ENCODE measurements at regions not wholly inside any gene's neighbourhood (a gene's known extent, or its start where the extent isn't known, plus 50 kb on each side); places are given as distances from the start of the nearest gene placed in this dataset.

DNA sequence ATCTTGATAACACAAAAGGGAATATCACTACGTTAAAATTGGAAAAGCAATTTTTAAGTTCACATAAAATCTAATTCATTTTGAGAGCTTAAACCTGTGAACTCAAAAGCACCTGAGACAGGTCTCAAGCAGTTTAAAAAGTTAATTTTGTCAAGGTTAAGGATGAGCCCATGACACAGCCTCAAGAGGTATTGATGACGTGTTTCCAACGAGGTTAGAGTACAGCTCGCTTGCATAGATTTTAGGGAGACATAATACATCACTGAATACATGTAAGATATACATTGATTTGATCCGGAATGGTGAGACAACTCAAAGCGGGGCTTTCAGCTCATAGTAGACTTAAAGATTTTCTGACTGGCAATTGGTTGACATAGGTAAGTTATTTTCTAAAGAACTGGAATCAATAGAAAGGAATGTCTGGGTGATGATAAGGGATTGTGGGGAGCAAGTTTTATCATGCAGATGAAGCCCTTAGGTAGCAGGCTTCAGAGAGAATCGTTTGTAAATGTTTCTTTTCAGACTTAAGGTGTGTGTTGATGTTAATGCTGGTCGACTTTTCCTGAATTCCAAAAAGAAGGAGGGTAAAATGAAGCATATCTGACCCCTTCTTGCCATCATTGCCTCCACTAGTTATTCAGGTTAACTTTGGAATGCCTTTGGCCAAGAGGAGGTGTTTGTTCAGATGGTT is 2890.6 kb downstream of the PCDH9 start:
- no peak for ATAC-seq
- ChIA-PET SMC1A (ENCODE audit: uncharacterized antibody, unreplicated experiment) (no interaction called here), CTCF (no interaction called here), POLR2A (no interaction called here), RAD21 (ENCODE audit: unreplicated experiment) (no interaction called here)
- TF ChIP-seq TCF12 (IDR thresholded peaks at IDR 0.05; ENCODE audit: low read depth, low read length) (no peak), EP300 (IDR thresholded peaks at IDR 0.05; ENCODE audit: borderline replicate concordance in 1 of 2, control insufficient read depth in 1 of 2, low read depth in 2 of 2, low read length in 2 of 2) (no peak), TARDBP (IDR thresholded peaks at IDR 0.05; ENCODE audit: borderline replicate concordance) (no peak)
- no peak overlapping the region for H3K4me2 ChIP-seq (ENCODE audit: control insufficient read depth, insufficient read depth)
- intact Hi-C loops (cut with micrococcal nuclease; ENCODE audit: unreplicated experiment), result no loop called here
- no peak overlapping the region for H3K9ac ChIP-seq (ENCODE audit: control insufficient read depth, insufficient read depth, low read length)
- H4K20me1 ChIP-seq (ENCODE audit: control insufficient read depth, insufficient read depth), result no peaks in the 10 kb centered on the region
- no peak overlapping the region for H3K4me3 ChIP-seq
- in situ Hi-C loops (cut with MboI), result no loop called here
- no peaks in the 10 kb centered on the region for H3K4me1 ChIP-seq (ENCODE audit: control insufficient read depth, insufficient read depth, low read length)
- no peak overlapping the region for H3K27ac ChIP-seq (ENCODE audit: control insufficient read depth, insufficient read depth)
- H3K79me2 ChIP-seq (ENCODE audit: control insufficient read depth, insufficient read depth, low read length), result no peaks in the 10 kb centered on the region
- no peaks in the 10 kb centered on the region for H3K36me3 ChIP-seq (ENCODE audit: control insufficient read depth in 2 of 2, insufficient read depth in 2 of 2, low read length in 1 of 2)
- no peak overlapping the region for H2AFZ ChIP-seq (ENCODE audit: control insufficient read depth, low read depth, low read length)
- whole genome bisulfite sequencing (ENCODE audit: insufficient coverage, insufficient replicate concordance, low lambda C conversion rate, missing lambda C conversion rate), result 5% methylated on average over 8 of the region's 8 CpGs
- no peak for FAIRE-seq
- BruUV-seq (replicated peaks), result no TSS peak
- H3K27me3 ChIP-seq (replicated peaks in 1 of 2; ENCODE audit: control insufficient read depth in 2 of 2, insufficient read depth in 2 of 2, low read length in 1 of 2), result no peaks in the 10 kb centered on the region
- H3K9me3 ChIP-seq (replicated peaks; ENCODE audit: control insufficient read depth, insufficient read depth, low read length), result no peaks in the 10 kb centered on the region
- DNase-seq (ENCODE audit: low read depth, low spot score), result no peak

DNA sequence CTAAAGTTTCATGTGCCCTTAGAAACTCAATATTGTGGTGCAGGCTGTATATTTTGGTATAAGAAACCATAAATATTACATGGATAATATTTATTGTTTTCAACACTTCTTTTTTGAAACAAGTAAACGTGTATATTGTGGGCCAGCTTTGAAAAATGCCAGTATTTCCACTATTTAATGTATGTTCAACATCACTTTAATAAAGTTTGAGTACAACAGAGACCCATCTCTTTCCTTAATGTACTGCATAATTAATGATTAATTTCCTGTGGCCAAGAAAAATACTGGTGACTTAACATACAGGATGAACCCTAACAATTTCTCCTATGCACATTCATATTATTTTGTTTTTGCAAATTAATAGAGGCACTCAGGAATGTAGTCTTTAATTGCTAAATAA is 2891.5 kb downstream of the PCDH9 start:
- SMC1A ChIA-PET (ENCODE audit: uncharacterized antibody, unreplicated experiment), result no interaction called here
- POLR2A ChIA-PET, result no interaction called here
- ATAC-seq (no peak), FAIRE-seq (no peak), DNase-seq (ENCODE audit: low read depth, low spot score) (no peak)
- CTCF ChIA-PET, result no interaction called here
- RAD21 ChIA-PET (ENCODE audit: unreplicated experiment), result no interaction called here
- intact Hi-C loops (cut with micrococcal nuclease; ENCODE audit: unreplicated experiment) (no loop called here), in situ Hi-C loops (cut with MboI) (no loop called here)
- H3K9me3 ChIP-seq (replicated peaks; ENCODE audit: control insufficient read depth, insufficient read depth, low read length), result no peaks in the 10 kb centered on the region
- no peaks in the 10 kb centered on the region for H3K27me3 ChIP-seq (replicated peaks in 1 of 2; ENCODE audit: control insufficient read depth in 2 of 2, insufficient read depth in 2 of 2, low read length in 1 of 2)
- H3K4me2 ChIP-seq (ENCODE audit: control insufficient read depth, insufficient read depth), result no peak overlapping the region
- no peaks in the 10 kb centered on the region for H3K79me2 ChIP-seq (ENCODE audit: control insufficient read depth, insufficient read depth, low read length)
- WGBS (ENCODE audit: insufficient coverage, insufficient replicate concordance, low lambda C conversion rate, missing lambda C conversion rate), result 0% methylated on average over 1 of the region's 1 CpG
- no peak overlapping the region for H2AFZ ChIP-seq (ENCODE audit: control insufficient read depth, low read depth, low read length)
- no peaks in the 10 kb centered on the region for H3K36me3 ChIP-seq (ENCODE audit: control insufficient read depth in 2 of 2, insufficient read depth in 2 of 2, low read length in 1 of 2)
- no peak overlapping the region for H3K9ac ChIP-seq (ENCODE audit: control insufficient read depth, insufficient read depth, low read length)
- no TSS peak for BruUV-seq (replicated peaks)
- H3K4me3 ChIP-seq, result no peak overlapping the region
- H3K27ac ChIP-seq (ENCODE audit: control insufficient read depth, insufficient read depth), result no peak overlapping the region
- H3K4me1 ChIP-seq (ENCODE audit: control insufficient read depth, insufficient read depth, low read length), result no peaks in the 10 kb centered on the region
- H4K20me1 ChIP-seq (ENCODE audit: control insufficient read depth, insufficient read depth), result no peaks in the 10 kb centered on the region
- no peak for TF ChIP-seq GATAD2B (conservative IDR thresholded peaks at IDR 0.05; ENCODE audit: low read depth)
- TF ChIP-seq, protein P1, sequence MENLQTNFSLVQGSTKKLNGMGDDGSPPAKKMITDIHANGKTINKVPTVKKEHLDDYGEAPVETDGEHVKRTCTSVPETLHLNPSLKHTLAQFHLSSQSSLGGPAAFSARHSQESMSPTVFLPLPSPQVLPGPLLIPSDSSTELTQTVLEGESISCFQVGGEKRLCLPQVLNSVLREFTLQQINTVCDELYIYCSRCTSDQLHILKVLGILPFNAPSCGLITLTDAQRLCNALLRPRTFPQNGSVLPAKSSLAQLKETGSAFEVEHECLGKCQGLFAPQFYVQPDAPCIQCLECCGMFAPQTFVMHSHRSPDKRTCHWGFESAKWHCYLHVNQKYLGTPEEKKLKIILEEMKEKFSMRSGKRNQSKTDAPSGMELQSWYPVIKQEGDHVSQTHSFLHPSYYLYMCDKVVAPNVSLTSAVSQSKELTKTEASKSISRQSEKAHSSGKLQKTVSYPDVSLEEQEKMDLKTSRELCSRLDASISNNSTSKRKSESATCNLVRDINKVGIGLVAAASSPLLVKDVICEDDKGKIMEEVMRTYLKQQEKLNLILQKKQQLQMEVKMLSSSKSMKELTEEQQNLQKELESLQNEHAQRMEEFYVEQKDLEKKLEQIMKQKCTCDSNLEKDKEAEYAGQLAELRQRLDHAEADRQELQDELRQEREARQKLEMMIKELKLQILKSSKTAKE (IDR thresholded peaks at IDR 0.05; ENCODE audit: low read depth, poor library complexity, severe bottlenecking), result no peak
- TF ChIP-seq CREB1 (IDR thresholded peaks at IDR 0.05; ENCODE audit: low read depth), result no peak
- TF ChIP-seq YBX1 (IDR thresholded peaks at IDR 0.05), result no peak
- TF ChIP-seq SMARCA5 (IDR thresholded peaks at IDR 0.05), result no peak
- no peak for TF ChIP-seq TAF1 (IDR thresholded peaks at IDR 0.05; ENCODE audit: borderline replicate concordance, low read depth, low read length)
- no peak for TF ChIP-seq KDM1A (IDR thresholded peaks at IDR 0.05; ENCODE audit: borderline replicate concordance)
- TF ChIP-seq, protein P2, sequence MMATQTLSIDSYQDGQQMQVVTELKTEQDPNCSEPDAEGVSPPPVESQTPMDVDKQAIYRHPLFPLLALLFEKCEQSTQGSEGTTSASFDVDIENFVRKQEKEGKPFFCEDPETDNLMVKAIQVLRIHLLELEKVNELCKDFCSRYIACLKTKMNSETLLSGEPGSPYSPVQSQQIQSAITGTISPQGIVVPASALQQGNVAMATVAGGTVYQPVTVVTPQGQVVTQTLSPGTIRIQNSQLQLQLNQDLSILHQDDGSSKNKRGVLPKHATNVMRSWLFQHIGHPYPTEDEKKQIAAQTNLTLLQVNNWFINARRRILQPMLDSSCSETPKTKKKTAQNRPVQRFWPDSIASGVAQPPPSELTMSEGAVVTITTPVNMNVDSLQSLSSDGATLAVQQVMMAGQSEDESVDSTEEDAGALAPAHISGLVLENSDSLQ (IDR thresholded peaks at IDR 0.05), result no peak
- TF ChIP-seq PAX5 (IDR thresholded peaks at IDR 0.05; ENCODE audit: borderline replicate concordance, low read depth, low read length), result no peak
- no peak for TF ChIP-seq NFIC (IDR thresholded peaks at IDR 0.05; ENCODE audit: low read depth, low read length)
- no peak for TF ChIP-seq WRNIP1 (IDR thresholded peaks at IDR 0.05; ENCODE audit: borderline replicate concordance, low read depth, low read length)
